ENCODE measurements at regions not wholly inside any gene's neighbourhood (a gene's known extent, or its start where the extent isn't known, plus 50 kb on each side); places are given as distances from the start of the nearest gene placed in this dataset.

DNA sequence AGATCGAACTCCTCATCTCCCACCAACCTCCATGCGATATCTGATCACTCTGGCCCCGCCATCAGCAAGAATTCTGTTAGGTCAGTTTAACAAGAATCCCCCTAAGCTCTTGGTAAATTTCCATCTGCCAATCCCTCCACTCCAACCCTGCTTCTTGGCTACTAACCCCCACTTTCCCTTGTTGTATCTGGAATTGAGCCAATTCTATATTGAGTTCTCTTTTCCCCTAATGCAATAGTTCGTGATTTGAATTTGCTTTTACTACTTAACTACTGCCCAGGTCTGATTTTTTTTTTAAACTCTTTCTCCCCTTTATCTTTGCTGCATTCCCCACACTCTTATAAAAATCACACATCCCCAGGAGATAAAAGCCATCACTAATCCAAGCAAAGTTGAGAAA, 159.3 kb upstream of the STK17B start:
- TF ChIP-seq SUZ12 (IDR thresholded peaks at IDR 0.05; ENCODE audit: extremely low read depth, insufficient read depth, insufficient read length) (no peak), YY1 (IDR thresholded peaks at IDR 0.05; ENCODE audit: insufficient read depth, insufficient read length) (no peak), ZNF274 (IDR thresholded peaks at IDR 0.05; ENCODE audit: low read depth, low read length) (no peak)
